Esophagus muscularis mucosa (tissue), 4 donors: ENCODE measurements at regions not wholly inside any gene's neighbourhood (a gene's known extent, or its start where the extent isn't known, plus 50 kb on each side); places are given as distances from the start of the nearest gene placed in this dataset.

ENCODE experiments used
- DNase-seq: peaks from one replicate; pipeline ENCODE4 v3.0.0-alpha.2; 2017; ENCODE audit errors: extremely low spot score
- H3K27ac ChIP-seq, 4 donors: fragments of 200-600 bp; sonication (generic); replicated peaks in 1 of 4; 1 replicate in 3 of 4; 2 replicates in 1 of 4; pipeline ENCODE4 v1.5.1; 2016 to 2019; ENCODE audit warnings: mild to moderate bottlenecking in 1 of 4
- H3K27me3 ChIP-seq, 4 donors: fragments of 200-600 bp; sonication (generic); one replicate each; pipeline versions ENCODE4 v1.5.1 to v1.6.0; 2016 to 2019
- H3K36me3 ChIP-seq, 4 donors: fragments of 200-600 bp; sonication (generic); one replicate each; pipeline ENCODE4 v1.5.1; 2016 to 2019
- H3K4me1 ChIP-seq, 4 donors: fragments of 200-600 bp; sonication (generic); one replicate each; pipeline ENCODE4 v1.5.1; 2016 to 2019
- H3K4me3 ChIP-seq, 4 donors: fragments of 200-600 bp; sonication (generic); 1 replicate in 2 of 4; 2 replicates in 2 of 4; pipeline ENCODE4 v1.5.1; 2016 to 2019; ENCODE audit warnings: mild to moderate bottlenecking in 4 of 4, moderate library complexity in 1 of 4
- H3K9me3 ChIP-seq, 4 donors: fragments of 200-600 bp; sonication (generic); 1 replicate in 3 of 4; 2 replicates in 1 of 4; pipeline ENCODE4 v1.5.1; 2016 to 2019
- EP300 ChIP-seq: sonication (generic); formaldehyde crosslinking; IDR thresholded peaks from one replicate; pipeline ENCODE4 v1.6.1; 2017; ENCODE audit warnings: antibody characterized with exemption
- POLR2A ChIP-seq: fragments of 450-650 bp; IDR thresholded peaks from one replicate; pipeline ENCODE4 v1.6.1; 2017; ENCODE audit warnings: antibody characterized with exemption, moderate library complexity, mild to moderate bottlenecking, low read depth
- POLR2AphosphoS5 ChIP-seq, 2 donors: sonication (generic); formaldehyde crosslinking; IDR thresholded peaks; one replicate each; pipeline ENCODE4 v1.6.1; 2017; ENCODE audit warnings: antibody characterized with exemption in 2 of 2
- WGBS: methylation state at CpG from one replicate; pipeline ENCODE4 v1.1.5; 2018; 5-methylcytosine and 5-hydroxymethylcytosine counted together
- intact Hi-C: fragments of 100-400 bp; cut with DNase I; formaldehyde crosslinking; loops from one replicate; pipeline ENCODE4 v1.15.1; 2023
- TF ChIP-seq, protein P1 (sequence below), 3 experiments: fragments of 200-600 bp in 2 of 3; fragments of 450-650 bp in 1 of 3; sonication (generic) in 2 of 3; IDR thresholded peaks; one replicate each; pipeline ENCODE4 v1.5.1; 2017 to 2019; ENCODE audit warnings: antibody characterized with exemption in 3 of 3, mild to moderate bottlenecking in 2 of 3, moderate library complexity in 1 of 3

DNA sequence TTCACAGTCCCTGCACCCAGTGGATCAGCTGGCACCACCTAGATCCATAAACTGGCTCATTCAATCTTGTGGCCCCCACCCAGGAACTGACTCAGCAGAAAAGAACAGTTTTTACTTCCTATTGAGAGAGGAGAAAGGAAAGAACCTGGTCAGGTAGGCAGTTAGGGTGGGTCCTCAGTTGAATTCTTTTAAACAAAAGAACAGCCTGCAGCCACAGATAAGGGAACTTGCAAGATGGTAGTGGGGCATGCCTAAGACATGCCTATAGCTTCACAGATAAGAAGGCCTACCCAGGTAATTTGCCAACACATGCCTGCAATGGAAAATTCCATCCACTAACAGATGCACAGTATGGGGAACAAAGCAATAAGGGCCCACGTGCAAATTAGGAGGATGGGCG lies 86.7 kb upstream of the NLGN4Y start:
- Histone ChIP-seq H3K36me3 (no peaks in the 10 kb centered on the region), H3K27ac (no peak overlapping the region), H3K4me1 (no peaks in the 10 kb centered on the region), H3K27me3 (no peaks in the 10 kb centered on the region), H3K4me3 (no peak overlapping the region), H3K9me3 (no peaks in the 10 kb centered on the region)
- TF ChIP-seq EP300 (no peak), POLR2A (no peak), POLR2AphosphoS5 (IDR thresholded peaks at IDR 0.05) (no peak)
- TF ChIP-seq, protein P1, sequence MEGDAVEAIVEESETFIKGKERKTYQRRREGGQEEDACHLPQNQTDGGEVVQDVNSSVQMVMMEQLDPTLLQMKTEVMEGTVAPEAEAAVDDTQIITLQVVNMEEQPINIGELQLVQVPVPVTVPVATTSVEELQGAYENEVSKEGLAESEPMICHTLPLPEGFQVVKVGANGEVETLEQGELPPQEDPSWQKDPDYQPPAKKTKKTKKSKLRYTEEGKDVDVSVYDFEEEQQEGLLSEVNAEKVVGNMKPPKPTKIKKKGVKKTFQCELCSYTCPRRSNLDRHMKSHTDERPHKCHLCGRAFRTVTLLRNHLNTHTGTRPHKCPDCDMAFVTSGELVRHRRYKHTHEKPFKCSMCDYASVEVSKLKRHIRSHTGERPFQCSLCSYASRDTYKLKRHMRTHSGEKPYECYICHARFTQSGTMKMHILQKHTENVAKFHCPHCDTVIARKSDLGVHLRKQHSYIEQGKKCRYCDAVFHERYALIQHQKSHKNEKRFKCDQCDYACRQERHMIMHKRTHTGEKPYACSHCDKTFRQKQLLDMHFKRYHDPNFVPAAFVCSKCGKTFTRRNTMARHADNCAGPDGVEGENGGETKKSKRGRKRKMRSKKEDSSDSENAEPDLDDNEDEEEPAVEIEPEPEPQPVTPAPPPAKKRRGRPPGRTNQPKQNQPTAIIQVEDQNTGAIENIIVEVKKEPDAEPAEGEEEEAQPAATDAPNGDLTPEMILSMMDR (IDR thresholded peaks at IDR 0.05): no peak
- intact Hi-C loops: no loop called here
- no CpG with 5 or more reads among the region's 2 CpGs for WGBS
- no peak for DNase-seq

DNA sequence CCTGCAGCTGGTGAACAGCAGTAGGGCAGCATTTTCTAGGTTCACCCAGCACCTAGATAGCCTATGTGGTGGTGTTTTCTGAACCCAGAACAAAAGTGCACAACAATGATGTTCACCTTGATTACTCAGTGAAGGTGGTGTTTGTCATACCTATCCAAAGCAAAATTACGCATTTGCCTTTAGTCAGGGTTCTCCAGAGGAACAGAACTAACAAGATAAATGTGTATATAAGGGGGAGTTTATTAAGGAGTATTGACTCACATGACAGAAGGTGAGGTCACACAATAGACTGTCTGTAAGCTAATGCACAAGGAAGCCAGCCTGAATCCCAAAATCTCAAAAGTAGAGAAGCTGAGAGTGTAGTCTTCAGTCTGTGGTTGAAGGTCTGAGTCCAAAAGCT lies 85.9 kb upstream of the NLGN4Y start:
- Histone ChIP-seq H3K27ac (no peak overlapping the region), H3K36me3 (no peaks in the 10 kb centered on the region), H3K4me1 (no peaks in the 10 kb centered on the region), H3K4me3 (no peak overlapping the region), H3K9me3 (no peaks in the 10 kb centered on the region), H3K27me3 (no peaks in the 10 kb centered on the region)
- TF ChIP-seq POLR2A (no peak), EP300 (no peak), POLR2AphosphoS5 (IDR thresholded peaks at IDR 0.05) (no peak)
- TF ChIP-seq, protein P1 (IDR thresholded peaks at IDR 0.05): no peak
- WGBS: no CpG with 5 or more reads among the region's 1 CpG
- no peak for DNase-seq
- intact Hi-C loops: no loop called here

DNA sequence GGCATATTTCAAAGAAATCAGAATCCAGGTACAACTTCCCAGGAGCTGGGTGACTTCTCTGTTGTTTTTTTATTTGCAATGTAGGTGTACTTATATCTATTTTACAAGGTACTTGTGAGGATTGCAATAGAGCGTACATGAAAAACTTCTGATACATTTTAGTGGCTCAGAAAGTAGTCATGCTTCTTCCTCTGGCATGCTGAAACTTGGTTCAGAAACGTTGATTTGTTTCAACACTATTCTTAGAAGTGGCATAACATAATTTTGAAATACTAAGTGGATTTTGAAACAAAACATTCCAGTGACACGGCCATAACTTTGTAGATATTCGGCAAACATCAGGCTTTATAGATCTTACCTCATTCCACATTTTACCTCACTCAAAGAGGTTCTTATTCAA lies 79.8 kb upstream of the NLGN4Y start:
- no peak for DNase-seq
- TF ChIP-seq POLR2AphosphoS5 (IDR thresholded peaks at IDR 0.05) (no peak), POLR2A (no peak), EP300 (no peak)
- TF ChIP-seq, protein P1 (IDR thresholded peaks at IDR 0.05): no peak
- Histone ChIP-seq H3K27ac (no peak overlapping the region), H3K4me1 (no peaks in the 10 kb centered on the region), H3K36me3 (no peaks in the 10 kb centered on the region), H3K4me3 (no peak overlapping the region), H3K9me3 (no peaks in the 10 kb centered on the region), H3K27me3 (no peaks in the 10 kb centered on the region)
- intact Hi-C loops: no loop called here
- no CpG with 5 or more reads among the region's 4 CpGs for WGBS

DNA sequence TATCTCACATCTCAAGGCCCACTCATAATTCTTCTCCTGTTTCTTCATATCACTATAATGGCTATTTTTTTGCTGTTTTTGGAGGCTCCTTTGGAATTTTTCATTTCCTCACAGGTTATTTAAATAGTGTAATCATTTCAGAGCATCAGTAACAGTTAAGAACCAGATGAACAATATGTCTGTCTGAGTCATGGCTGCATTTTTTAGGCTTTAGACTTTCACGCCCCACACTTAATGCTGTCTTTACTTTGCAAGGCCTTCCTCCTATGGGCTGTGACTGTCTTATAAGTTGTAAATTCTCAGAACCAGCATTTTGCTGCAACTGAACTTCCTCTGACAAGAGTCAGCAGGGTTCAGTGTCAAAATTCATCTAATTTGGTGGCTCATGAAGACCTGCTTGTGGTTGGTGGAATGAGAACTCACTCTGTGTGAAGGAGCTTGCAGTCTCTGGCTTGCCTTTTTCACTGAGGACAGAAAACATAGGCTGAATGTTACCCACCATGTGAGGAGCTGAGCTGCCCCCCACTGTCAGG lies 56.1 kb upstream of the NLGN4Y start:
- H3K27me3 ChIP-seq: no peaks in the 10 kb centered on the region
- H3K27ac ChIP-seq: no peak overlapping the region
- DNase-seq: no peak
- H3K36me3 ChIP-seq: no peaks in the 10 kb centered on the region
- no CpG with 5 or more reads among the region's 1 CpG for WGBS
- TF ChIP-seq, protein P1 (IDR thresholded peaks at IDR 0.05): no peak
- TF ChIP-seq POLR2A (no peak), EP300 (no peak), POLR2AphosphoS5 (IDR thresholded peaks at IDR 0.05) (no peak)
- no peak overlapping the region for H3K4me3 ChIP-seq
- no peaks in the 10 kb centered on the region for H3K9me3 ChIP-seq
- peaks cover 0 to 6% (median 0%) of the 10 kb centered on the region in 4 donors for H3K4me1 ChIP-seq
- intact Hi-C loops: no loop called here

DNA sequence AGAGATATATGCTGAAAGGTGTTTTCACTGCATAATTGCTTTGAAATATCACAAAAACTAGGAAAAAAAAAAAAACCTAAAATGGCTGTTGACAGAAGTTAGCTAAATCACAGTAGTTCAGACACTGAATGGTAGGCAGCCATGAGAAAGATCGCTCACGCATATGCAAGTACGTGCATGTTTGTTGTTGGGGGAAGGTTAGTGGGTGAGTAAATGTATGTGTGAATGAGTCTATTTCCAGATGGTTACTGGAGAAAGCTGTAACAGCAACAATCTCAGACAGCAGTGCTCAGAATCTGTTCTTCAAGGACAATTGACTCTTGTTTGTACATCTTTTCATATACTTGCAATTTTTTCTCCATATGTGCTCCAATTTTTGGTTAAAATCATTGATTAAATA lies 51.9 kb upstream of the NLGN4Y start:
- no peak overlapping the region for H3K27ac ChIP-seq
- H3K4me3 ChIP-seq: no peak overlapping the region
- WGBS: no CpG with 5 or more reads among the region's 3 CpGs
- TF ChIP-seq EP300: no peak
- TF ChIP-seq POLR2AphosphoS5 (IDR thresholded peaks at IDR 0.05): no peak
- TF ChIP-seq, protein P1 (IDR thresholded peaks at IDR 0.05): no peak
- TF ChIP-seq POLR2A: no peak
- no peaks in the 10 kb centered on the region for H3K27me3 ChIP-seq
- H3K9me3 ChIP-seq: no peaks in the 10 kb centered on the region
- no peak for DNase-seq
- H3K36me3 ChIP-seq: no peaks in the 10 kb centered on the region
- no peaks in the 10 kb centered on the region for H3K4me1 ChIP-seq
- intact Hi-C loops: no loop called here
